NOMO-1 treated with dmso at 0.1 percent for 144 hours (cell line): ENCODE measurements at regions not wholly inside any gene's neighbourhood (a gene's known extent, or its start where the extent isn't known, plus 50 kb on each side); places are given as distances from the start of the nearest gene placed in this dataset.
"Not testable (repeated sequence)": the region's sequence is repeated elsewhere in the genome, so short reads cannot be mapped to it uniquely, and the experiment has no call there.

ENCODE experiments used
- DNase-seq: peaks from one replicate; lab custom pipeline; 2025; ENCODE audit not compliant: unreplicated experiment; lab: John Stamatoyannopoulos, UW

DNA sequence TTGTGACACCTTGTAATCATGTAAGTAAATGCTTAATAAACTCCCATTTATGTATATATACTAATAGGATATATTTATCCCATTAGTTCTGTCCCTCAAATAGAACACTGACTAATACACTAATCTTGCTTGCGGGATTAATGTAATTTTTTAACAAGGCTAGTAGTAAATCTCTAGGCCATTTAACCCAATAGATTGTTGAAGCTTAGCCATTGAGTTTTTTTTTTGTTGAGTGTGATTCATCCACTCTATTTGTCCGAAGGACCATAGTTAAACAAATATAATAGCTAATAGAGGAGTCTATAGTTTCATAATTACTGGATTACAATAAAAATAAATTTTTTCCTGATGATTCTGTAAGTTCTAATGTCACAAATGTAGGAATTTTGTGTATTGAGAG lies 474.4 kb downstream of the CDH9 start:
- no peak for DNase-seq

- DNase-seq = no peak
Measured at GRCh38 chr5:26553079-26553478, 485.3 kb downstream of the CDH9 start.

DNA sequence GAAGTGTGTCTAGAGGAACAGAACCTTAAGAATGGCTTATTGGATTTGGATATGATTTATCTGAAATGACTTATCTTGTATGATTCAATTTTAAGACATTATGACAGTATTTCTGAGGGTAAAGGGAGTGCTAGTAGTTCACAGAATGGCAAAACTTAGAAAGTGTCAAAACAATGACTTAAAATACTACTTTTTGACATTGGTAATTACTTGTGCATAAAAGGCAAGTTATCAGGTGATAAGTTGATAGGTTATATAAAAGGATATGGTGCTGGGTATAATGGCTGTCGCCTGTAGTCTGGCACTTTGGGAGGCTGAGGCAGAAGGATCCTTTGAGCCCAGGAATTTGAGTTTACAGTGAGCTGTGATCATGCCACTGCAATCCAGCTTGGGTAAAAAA lies 494.4 kb downstream of the CDH9 start:
- no peak for DNase-seq

DNA sequence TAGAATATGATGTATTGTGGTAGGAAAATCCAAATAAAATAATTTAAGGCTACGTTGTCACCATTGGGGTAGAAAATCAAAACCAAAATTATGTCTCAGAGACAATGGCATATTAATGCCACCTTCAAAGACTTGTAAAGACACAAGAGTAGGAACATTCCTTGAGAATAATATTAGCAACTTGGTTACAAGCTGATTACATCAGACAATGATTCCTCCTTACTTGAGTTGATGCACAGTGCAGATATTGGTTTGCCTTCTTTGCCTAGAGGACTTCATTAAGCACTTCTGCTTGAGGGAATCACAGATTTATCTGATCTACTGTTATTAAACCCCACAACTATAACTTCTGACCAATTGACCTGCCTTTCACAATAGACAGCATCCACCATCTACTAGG lies 500.2 kb downstream of the CDH9 start:
- no peak for DNase-seq

GRCh38 chr5:26535215-26535614 lies 503.2 kb downstream of the CDH9 start:
- no peak for DNase-seq

- DNase-seq = no peak
Measured at GRCh38 chr5:26530305-26530704, 508.1 kb downstream of the CDH9 start.

DNA sequence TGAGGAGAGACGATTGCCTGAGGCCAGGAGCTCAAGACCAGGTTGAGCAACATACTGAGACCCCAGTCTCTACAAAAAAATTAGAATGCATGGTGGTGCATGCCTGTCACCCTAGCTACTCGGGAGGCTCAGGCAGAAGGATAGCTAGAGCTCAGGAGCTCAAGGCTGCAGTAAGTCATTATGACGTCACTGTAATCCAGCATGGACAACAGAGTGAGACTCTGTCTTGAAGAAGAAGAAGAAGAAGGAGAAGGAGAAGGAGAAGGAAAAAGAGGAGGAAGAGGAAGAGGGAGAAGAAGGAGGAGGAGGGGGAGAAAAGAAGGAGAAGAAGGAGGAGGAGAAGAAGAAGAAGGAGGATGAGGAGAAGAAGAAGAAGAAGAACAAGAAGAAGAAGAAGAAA lies 519.1 kb downstream of the CDH9 start:
- DNase-seq = no peak

DNA sequence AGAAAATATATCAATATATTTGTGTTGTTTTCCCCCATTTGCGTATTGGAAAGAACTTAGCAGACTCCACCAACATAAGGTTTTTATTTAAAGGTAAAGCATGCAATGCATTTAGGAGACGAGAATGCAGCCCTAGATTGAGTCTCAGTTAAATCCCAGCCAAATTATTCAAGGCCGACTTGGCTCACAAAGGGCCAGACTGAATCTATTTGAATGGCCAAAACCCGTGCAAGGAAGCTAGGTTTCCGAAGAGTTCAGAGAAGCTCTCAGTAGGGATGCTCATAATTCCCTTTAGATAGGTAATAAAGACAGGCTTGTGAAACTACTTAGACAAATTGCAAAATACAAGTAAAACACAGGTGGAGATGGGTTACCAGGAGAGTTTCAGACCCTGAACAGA lies 520.3 kb downstream of the CDH9 start:
- no peak for DNase-seq

- no peak for DNase-seq
Measured at GRCh38 chr5:26498972-26499371, 539.4 kb downstream of the CDH9 start.

GRCh38 chr5:26495437-26495836 lies 542.9 kb downstream of the CDH9 start:
- DNase-seq = no peak

GRCh38 chr5:26492906-26493459 lies 545.4 kb downstream of the CDH9 start:
- peak; percentile 39 for DNase-seq

- DNase-seq = no peak
Measured at GRCh38 chr5:26487553-26487952, 550.8 kb downstream of the CDH9 start.

DNA sequence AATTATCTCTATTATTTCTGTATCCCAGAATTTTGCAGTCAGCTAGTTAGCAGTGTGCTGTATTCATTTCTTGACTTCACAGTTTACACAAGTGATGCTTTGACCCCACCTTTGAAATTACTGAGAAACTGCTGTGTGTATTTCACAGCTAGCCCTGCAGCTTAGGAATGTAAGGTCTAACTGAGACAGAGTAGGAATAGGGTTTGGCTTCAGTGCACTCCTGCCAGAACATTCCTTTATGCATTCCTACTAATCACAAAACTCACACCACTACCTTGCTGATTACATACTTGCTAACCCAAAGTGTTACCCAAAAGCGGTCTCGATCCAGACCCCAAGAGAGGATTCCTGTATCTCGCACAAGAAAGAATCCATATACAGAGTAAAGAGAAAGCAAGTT lies 551.8 kb downstream of the CDH9 start:
- DNase-seq = no peak

DNA sequence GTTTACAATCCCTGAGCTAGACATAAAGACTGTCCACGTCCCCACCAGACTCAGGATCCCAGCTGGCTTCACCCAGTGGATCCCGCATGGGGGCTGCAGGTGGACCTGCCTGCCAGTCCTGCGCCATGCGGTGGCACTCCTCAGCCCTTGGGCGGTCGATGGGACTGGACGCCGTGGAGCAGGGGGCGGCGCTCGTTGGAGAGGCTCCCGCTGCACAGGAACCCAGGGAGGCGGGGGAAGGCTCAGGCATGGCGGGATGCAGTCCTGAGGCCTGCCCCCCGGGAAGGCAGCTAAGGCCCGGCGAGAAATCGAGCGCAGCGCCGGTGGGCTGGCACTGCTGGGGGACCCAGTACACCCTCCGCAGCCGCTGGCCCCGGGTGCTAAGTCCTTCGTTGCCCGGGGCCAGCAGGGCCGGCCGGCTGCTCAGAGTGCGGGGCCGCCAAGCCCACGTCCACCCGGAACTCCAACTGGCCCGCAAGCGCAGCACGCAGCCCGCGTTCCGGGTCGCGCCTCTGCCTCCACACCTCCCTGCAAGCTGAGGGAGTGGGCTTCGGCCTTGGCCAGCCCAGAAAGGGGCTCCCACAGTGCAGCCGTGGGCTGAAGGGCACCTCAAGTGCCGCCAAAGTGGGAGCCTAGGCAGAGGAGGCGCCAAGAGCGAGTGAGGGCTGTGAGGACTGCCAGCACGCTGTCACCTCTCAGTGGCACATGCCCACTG lies 553.1 kb downstream of the CDH9 start:
- DNase-seq = not testable (repeated sequence)

DNA sequence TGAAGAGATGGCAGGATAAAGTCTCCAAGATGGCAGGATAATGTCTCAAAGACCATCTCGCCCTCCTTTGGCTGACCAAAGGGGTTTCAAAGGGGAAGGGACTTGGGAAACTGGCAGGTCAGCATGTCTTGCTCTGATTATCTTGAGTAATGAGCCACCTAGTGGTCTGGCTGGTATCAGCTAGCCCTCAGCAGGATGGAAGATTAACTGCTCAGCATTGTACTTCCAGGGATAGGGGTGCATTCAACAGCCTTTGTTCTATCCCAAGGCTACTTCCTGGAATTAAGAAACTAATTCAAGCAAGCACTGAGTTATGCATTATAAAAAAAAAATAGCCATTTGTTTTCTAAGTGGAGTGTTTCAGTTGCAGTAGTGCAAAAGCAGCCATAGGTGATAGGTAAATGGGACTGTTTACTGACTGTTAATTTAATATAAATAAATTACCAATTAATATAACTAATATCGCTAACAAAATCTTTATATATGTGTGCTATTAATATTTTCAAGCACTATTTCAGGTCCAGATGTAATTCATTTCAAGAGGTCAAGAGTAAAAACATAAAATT lies 555.5 kb downstream of the CDH9 start:
- peak; percentile 63 for DNase-seq

GRCh38 chr5:26482076-26482809 lies 556.1 kb downstream of the CDH9 start:
- peak; percentile 50 for DNase-seq

- no peak for DNase-seq
Measured at GRCh38 chr5:26470439-26470838, 567.9 kb downstream of the CDH9 start.

DNA sequence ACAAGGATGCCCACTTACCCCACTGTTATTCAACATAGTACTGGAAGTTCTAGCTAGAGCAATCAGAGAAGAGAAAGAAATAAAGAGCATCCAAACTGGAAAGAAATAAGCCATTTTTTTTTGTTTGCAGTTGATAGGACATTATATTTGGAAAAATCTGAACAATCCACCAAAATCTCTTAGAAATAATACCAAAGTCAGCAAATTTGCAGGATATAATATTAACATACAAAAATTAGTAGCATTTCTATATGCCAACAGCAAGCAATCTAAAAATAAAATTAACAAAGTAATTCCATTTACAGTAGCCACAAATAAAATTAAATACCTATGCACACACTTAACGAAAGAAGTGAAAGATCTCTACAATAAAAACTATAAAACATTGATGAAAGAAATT lies 599.3 kb downstream of the CDH9 start:
- no peak for DNase-seq

DNA sequence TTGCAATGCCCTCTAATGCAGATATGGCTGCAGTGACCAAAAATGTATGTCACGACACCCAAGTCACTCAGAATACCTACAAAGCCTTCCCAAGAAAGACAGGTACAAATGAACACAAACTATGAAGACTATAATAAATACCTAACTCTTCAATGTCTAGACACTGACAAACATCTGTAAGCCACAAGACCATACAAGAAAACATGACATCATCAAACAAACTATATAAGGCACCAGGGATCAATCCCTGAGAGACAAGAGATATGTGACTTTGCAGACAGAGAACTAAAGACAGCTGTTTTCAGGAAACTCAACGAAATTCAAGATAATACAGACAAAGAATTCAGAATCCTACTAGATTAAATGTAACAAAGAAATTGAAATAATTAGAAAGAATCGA lies 603.7 kb downstream of the CDH9 start:
- no peak for DNase-seq

DNA sequence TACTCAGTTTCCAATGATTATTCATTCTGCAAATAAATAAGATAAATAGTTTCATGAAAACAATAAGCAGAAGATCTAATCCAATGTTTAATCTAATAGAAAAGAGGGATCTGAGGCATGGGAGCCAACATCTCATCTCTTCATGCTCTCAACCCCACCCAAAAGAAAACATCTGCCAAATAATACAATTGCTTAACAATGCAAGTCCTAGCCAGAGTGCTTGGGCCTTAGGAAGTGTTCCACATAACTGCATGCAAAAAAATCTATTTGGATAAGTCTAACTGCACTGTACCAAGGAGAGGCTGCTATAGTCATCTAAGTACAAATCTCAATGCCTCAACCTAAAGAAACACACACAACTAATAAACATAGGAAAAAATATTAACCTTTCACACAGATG lies 606.0 kb downstream of the CDH9 start:
- no peak for DNase-seq

DNA sequence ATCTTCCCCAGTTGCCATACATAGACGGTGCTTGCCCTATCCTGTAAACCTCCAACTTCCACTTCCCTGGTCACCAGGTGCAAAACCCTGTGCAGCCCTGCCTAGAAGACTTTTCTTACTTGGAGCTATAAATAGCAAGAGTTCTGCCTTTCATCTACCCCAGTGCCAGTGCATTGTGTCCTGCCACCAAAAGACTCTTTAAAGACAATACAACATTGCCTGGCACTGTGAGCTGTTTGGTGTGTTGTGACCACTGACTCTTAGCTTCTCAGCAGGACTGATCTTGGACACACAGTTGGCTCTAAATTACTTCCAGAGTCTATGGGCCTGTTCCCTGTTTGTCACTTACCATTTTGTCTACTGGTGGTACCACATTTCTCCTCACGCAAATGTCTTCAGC lies 608.1 kb downstream of the CDH9 start:
- no peak for DNase-seq

DNA sequence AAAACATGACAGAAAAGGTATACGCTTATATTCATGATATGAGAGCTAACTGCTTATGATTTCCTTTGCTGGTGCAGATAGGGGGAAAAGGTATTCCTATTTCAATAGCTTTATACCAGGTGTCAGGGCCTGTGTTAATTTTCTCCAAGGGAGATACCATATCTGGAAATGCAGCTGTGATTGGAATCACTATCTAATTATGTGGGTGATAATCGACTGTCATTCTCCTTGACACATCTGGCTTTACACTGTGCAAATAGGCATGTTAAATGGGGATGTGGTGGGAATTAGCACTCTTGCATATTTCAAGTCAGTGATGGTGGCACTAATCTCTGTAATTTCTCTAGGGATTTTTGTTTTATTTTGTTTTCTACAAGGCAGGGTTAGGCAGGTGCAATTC lies 611.1 kb downstream of the CDH9 start:
- DNase-seq = no peak
